Panc1 (cell line): ENCODE measurements at regions not wholly inside any gene's neighbourhood (a gene's known extent, or its start where the extent isn't known, plus 50 kb on each side); places are given as distances from the start of the nearest gene placed in this dataset.
"Not testable (repeated sequence)": the region's sequence is repeated elsewhere in the genome, so short reads cannot be mapped to it uniquely, and the experiment has no call there.

ENCODE experiments used
- ATAC-seq: fragments of 200-7000 bp; cut with Tn5 transposase; 2 replicates; pipeline ENCODE4 v1.9.1; 2020; ENCODE audit warnings: mild to moderate bottlenecking, moderate library complexity
- BruUV-seq: library from RNA; stranded (reverse); fragments of 400-500 nt; replicated peaks from 2 replicates; lab custom pipeline; 2021; lab: Mats Ljungman, UMichigan
- CTCF ChIA-PET: fragments of 300-600 bp; sonication (Branson Sonifier 250); formaldehyde crosslinking; loops from one replicate; lab custom pipeline; 2022; ENCODE audit warnings: antibody characterized with exemption; lab: Charles Lee
- POLR2A ChIA-PET: fragments of 300-600 bp; sonication (Branson Sonifier 250); formaldehyde crosslinking; loops from one replicate; lab custom pipeline; 2022; ENCODE audit warnings: antibody characterized with exemption; lab: Charles Lee
- DNase-seq: peaks from one replicate; pipeline ENCODE4 v3.0.0-alpha.2; 2010; ENCODE audit warnings: low read depth, low spot score
- H3K27ac ChIP-seq: 2 replicates; pipeline ENCODE4 v1.5.1; 2011; ENCODE audit warnings: mild to moderate bottlenecking, low read length, inconsistent platforms
- H3K27me3 ChIP-seq: fragments of 200-500 bp; sonication (Bioruptor generic); 2 replicates; pipeline ENCODE4 v1.6.0; 2014; ENCODE audit warnings: low read length, inconsistent platforms; ENCODE audit not compliant: control insufficient read depth, insufficient read depth
- H3K36me3 ChIP-seq: fragments of 200-500 bp; sonication (Bioruptor generic); 2 replicates; pipeline ENCODE4 v1.5.1; 2014; ENCODE audit warnings: inconsistent platforms, mild to moderate bottlenecking, low read length, moderate library complexity; ENCODE audit not compliant: control insufficient read depth, insufficient read depth
- H3K4me1 ChIP-seq: 2 replicates; pipeline ENCODE4 v1.5.1; 2011; ENCODE audit warnings: inconsistent platforms, mild to moderate bottlenecking, low read length, moderate library complexity; ENCODE audit not compliant: control insufficient read depth, insufficient read depth
- H3K4me3 ChIP-seq, 2 experiments: 2 replicates each; pipeline ENCODE4 v1.5.1; 2011 to 2012; ENCODE audit warnings: low read depth in 2 of 2, low read length in 2 of 2, mild to moderate bottlenecking in 2 of 2, inconsistent platforms in 1 of 2, moderate library complexity in 1 of 2
- H3K9me3 ChIP-seq: fragments of 200-500 bp; sonication (Bioruptor generic); 2 replicates; pipeline ENCODE4 v1.5.1; 2014; ENCODE audit warnings: low read depth, mild to moderate bottlenecking, inconsistent platforms, low read length, moderate library complexity; ENCODE audit not compliant: control insufficient read depth, insufficient read depth
- CTCF ChIP-seq: fragments of 450-650 bp; IDR thresholded peaks from 2 replicates; pipeline ENCODE4 v1.5.1; 2017; ENCODE audit warnings: mild to moderate bottlenecking
- POLR2AphosphoS5 ChIP-seq: IDR thresholded peaks from 2 replicates; pipeline ENCODE4 v1.6.1; 2012; ENCODE audit warnings: mild to moderate bottlenecking, low read depth, low read length, moderate library complexity
- REST ChIP-seq, 2 experiments: IDR thresholded peaks; 2 replicates each; pipeline ENCODE4 v1.6.1; 2011 to 2012; ENCODE audit warnings: low read depth in 2 of 2, control low read depth in 1 of 2, low read length in 1 of 2, mild to moderate bottlenecking in 1 of 2, moderate library complexity in 1 of 2; ENCODE audit not compliant: insufficient read depth in 1 of 2
- TCF7L2 ChIP-seq: IDR thresholded peaks from 2 replicates; pipeline ENCODE4 v1.6.1; 2011; ENCODE audit warnings: mild to moderate bottlenecking, low read depth, low read length, inconsistent platforms
- in situ Hi-C: cut with HindIII; loops from 2 replicates; pipeline ENCODE4 v1.10.0; 2016; ENCODE audit warnings: low sequenced_read_pairs, low pct_unique_long_range_greater_than_20kb
- intact Hi-C: fragments of 100-400 bp; cut with micrococcal nuclease; formaldehyde crosslinking; loops from one replicate; pipeline ENCODE4 v1.10.0; 2022; ENCODE audit not compliant: unreplicated experiment

- Histone ChIP-seq H3K4me1 (no peaks in the 10 kb centered on the region), H3K27me3 (peaks cover 2% of the 10 kb centered on the region; the same call in 1 of the 2 replicates), H3K9me3 (no peaks in the 10 kb centered on the region), H3K36me3 (no peaks in the 10 kb centered on the region; the same call in 1 of the 2 replicates), H3K4me3 (no peak overlapping the region), H3K27ac (no peak overlapping the region)
- no peak for DNase-seq
- no TSS peak for BruUV-seq
- POLR2A ChIA-PET, result no interaction called here
- CTCF ChIA-PET, result no interaction called here
- in situ Hi-C loops (no loop called here), intact Hi-C loops (no loop called here)
- no peak for ATAC-seq
- no peak for TF ChIP-seq TCF7L2
- TF ChIP-seq REST (IDR thresholded peaks at IDR 0.05; ENCODE audit: insufficient read depth in 1 of 2, low read depth in 2 of 2, low read length in 1 of 2), result no peak
These were observed 156.3 kb downstream of the CDRT15L2 start for GRCh38 chr17:20735796-20736195.

GRCh38 chr17:20737636-20738035 lies 158.1 kb downstream of the CDRT15L2 start:
- CTCF ChIA-PET, DNase-seq, H3K9me3 ChIP-seq, H3K36me3 ChIP-seq, ATAC-seq, intact Hi-C loops, POLR2A ChIA-PET, H3K4me3 ChIP-seq, BruUV-seq, in situ Hi-C loops, H3K27ac ChIP-seq, H3K4me1 ChIP-seq, H3K27me3 ChIP-seq: not testable (repeated sequence)

GRCh38 chr17:20771104-20771503 lies 191.6 kb downstream of the CDRT15L2 start:
- in situ Hi-C loops (no loop called here), intact Hi-C loops (no loop called here)
- ChIA-PET CTCF (no interaction called here), POLR2A (no interaction called here)
- BruUV-seq, result no TSS peak
- Histone ChIP-seq H3K27me3 (no peaks in the 10 kb centered on the region), H3K9me3 (no peaks in the 10 kb centered on the region), H3K4me3 (no peak overlapping the region), H3K27ac (no peak overlapping the region), H3K36me3 (no peaks in the 10 kb centered on the region), H3K4me1 (no peaks in the 10 kb centered on the region)
- no peak for DNase-seq
- TF ChIP-seq REST (IDR thresholded peaks at IDR 0.05; ENCODE audit: insufficient read depth in 1 of 2, low read depth in 2 of 2, low read length in 1 of 2) (no peak), CTCF (no peak), TCF7L2 (no peak), POLR2AphosphoS5 (no peak)
- no peak for ATAC-seq
